Neural cell (in vitro differentiated cells): ENCODE measurements at regions not wholly inside any gene's neighbourhood (a gene's known extent, or its start where the extent isn't known, plus 50 kb on each side); places are given as distances from the start of the nearest gene placed in this dataset.

Experiments
- CTCF ChIP-seq: fragments of 450-650 bp; IDR thresholded peaks from 2 replicates; pipeline ENCODE4 v1.5.1; 2014; ENCODE audit warnings: antibody characterized with exemption, mild to moderate bottlenecking, moderate library complexity; ENCODE audit not compliant: poor library complexity, severe bottlenecking
- RAD21 ChIP-seq: fragments of 450-650 bp; conservative IDR thresholded peaks from 2 replicates; pipeline ENCODE4 v1.6.1; 2014; ENCODE audit warnings: antibody characterized with exemption, mild to moderate bottlenecking, moderate library complexity
- TAF1 ChIP-seq: IDR thresholded peaks from 2 replicates; pipeline ENCODE4 v1.6.1; 2012; ENCODE audit warnings: low read depth

DNA sequence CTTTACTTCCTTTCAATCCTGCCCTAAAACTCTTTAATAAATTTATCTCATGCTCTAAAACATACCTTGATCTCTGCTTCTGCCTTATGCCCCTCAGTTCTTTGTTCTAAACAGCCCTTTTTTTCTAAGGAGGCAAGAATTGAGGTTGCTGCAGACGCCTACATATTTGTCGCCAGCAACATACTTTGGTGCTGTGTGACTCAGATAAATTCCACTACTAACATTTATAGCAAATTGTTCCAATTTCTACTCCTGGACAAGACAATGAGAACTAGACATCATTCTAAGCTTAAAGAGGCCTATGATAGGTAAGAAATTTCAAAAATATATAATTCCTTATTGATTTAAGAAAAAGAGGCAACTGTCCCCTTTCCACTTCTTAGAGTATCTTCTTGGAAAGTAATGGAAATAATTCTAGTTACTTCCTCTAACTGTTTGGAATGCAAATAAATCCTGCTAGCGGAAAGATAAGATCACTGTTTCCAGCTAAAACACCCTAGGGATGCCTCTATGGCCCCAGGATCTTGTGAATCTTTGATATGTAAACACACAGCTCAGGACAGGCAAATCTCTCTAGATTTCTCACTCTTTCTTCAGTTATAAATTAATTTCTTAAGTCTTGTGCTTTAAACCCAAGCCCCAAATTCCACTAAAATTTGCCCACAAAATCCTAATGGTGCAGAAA, 869.1 kb downstream of the KCNT2 start:
- no peak for TF ChIP-seq TAF1
- TF ChIP-seq CTCF, result no peak
- no peak for TF ChIP-seq RAD21
